Forelimb muscle (tissue), 1 donor: ENCODE measurements at regions not wholly inside any gene's neighbourhood (a gene's known extent, or its start where the extent isn't known, plus 50 kb on each side); places are given as distances from the start of the nearest gene placed in this dataset.

ENCODE experiments used
- DNase-seq: peaks from one replicate; pipeline ENCODE4 v3.0.0-alpha.2; 2013; ENCODE audit warnings: low read depth

GRCh38 chr6:109315341-109316110 is 66.7 kb downstream of the CD164 start:
- no peak for DNase-seq

GRCh38 chr6:109314313-109314712 is 68.0 kb downstream of the CD164 start:
- DNase-seq: no peak

- DNase-seq: no peak
Observed at GRCh38 chr6:109313139-109313538, 69.1 kb downstream of the CD164 start.

- DNase-seq: peak; percentile 53
Observed at GRCh38 chr6:109311471-109311870, 70.8 kb downstream of the CD164 start.

- no peak for DNase-seq
Observed at GRCh38 chr6:109309917-109310316, 72.3 kb downstream of the CD164 start.

GRCh38 chr6:109308018-109308492 is 74.2 kb downstream of the CD164 start:
- no peak for DNase-seq

GRCh38 chr6:109306733-109307132 is 75.5 kb downstream of the CD164 start:
- DNase-seq: no peak

GRCh38 chr6:109305028-109305427 is 77.2 kb downstream of the CD164 start:
- DNase-seq: no peak

GRCh38 chr6:109304284-109305015 is 77.8 kb downstream of the CD164 start:
- DNase-seq: no peak

GRCh38 chr6:109303640-109304283 is 78.5 kb downstream of the CD164 start:
- no peak for DNase-seq

GRCh38 chr6:109303164-109303563 is 79.1 kb downstream of the CD164 start:
- no peak for DNase-seq

- no peak for DNase-seq
Observed at GRCh38 chr6:109302176-109302575, 80.1 kb downstream of the CD164 start.

- no peak for DNase-seq
Observed at GRCh38 chr6:109301418-109301817, 80.8 kb downstream of the CD164 start.

- DNase-seq: no peak
Observed at GRCh38 chr6:109300874-109301273, 81.4 kb downstream of the CD164 start.

- DNase-seq: no peak
Observed at GRCh38 chr6:109299776-109300564, 82.3 kb downstream of the CD164 start.

GRCh38 chr6:109299265-109299607 is 83.0 kb downstream of the CD164 start:
- DNase-seq: no peak

GRCh38 chr6:109298605-109299264 is 83.5 kb downstream of the CD164 start:
- no peak for DNase-seq

- DNase-seq: no peak
Observed at GRCh38 chr6:109297406-109298110, 84.7 kb downstream of the CD164 start.

- DNase-seq: no peak
Observed at GRCh38 chr6:109296971-109297372, 85.3 kb downstream of the CD164 start.

- no peak for DNase-seq
Observed at GRCh38 chr6:109296452-109296851, 85.8 kb downstream of the CD164 start.

GRCh38 chr6:109295774-109296156 is 86.5 kb downstream of the CD164 start:
- no peak for DNase-seq
